SU-DHL-6 (cell line): ENCODE measurements at regions not wholly inside any gene's neighbourhood (a gene's known extent, or its start where the extent isn't known, plus 50 kb on each side); places are given as distances from the start of the nearest gene placed in this dataset.

ENCODE experiments used
- H2AFZ ChIP-seq: fragments of 200-600 bp; sonication (generic); 2 replicates; pipeline ENCODE4 v1.6.1; 2014; ENCODE audit warnings: low read depth, mild to moderate bottlenecking, moderate library complexity, mixed read lengths, antibody characterized with exemption, low read length; ENCODE audit not compliant: severe bottlenecking
- H3F3A ChIP-seq: fragments of 200-600 bp; shearing (Covaris generic); 2 replicates; pipeline ENCODE4 v1.6.0; 2016; ENCODE audit warnings: antibody characterized with exemption, mild to moderate bottlenecking; ENCODE audit not compliant: insufficient read depth
- H3K27ac ChIP-seq: fragments of 200-600 bp; sonication (generic); 2 replicates; pipeline ENCODE4 v1.5.1; 2016; ENCODE audit warnings: low read depth, mild to moderate bottlenecking, low read length, moderate library complexity, mixed read lengths
- H3K27me3 ChIP-seq: fragments of 200-600 bp; sonication (generic), shearing (Covaris generic); 2 replicates; pipeline ENCODE4 v1.6.0; 2014; ENCODE audit warnings: mild to moderate bottlenecking, low read length
- H3K36me3 ChIP-seq: fragments of 200-600 bp; sonication (generic); 2 replicates; pipeline ENCODE4 v1.6.1; 2014; ENCODE audit warnings: mild to moderate bottlenecking, low read length, mixed read lengths
- H3K4me2 ChIP-seq: fragments of 300-600, 200-600 bp; shearing (Covaris generic), sonication (generic); 2 replicates; pipeline ENCODE4 v1.6.0; 2014; ENCODE audit warnings: low read length, low read depth, mild to moderate bottlenecking; ENCODE audit not compliant: poor library complexity, severe bottlenecking
- H3K4me3 ChIP-seq: fragments of 200-600 bp; sonication (generic); 2 replicates; pipeline ENCODE4 v1.5.1; 2014; ENCODE audit warnings: antibody characterized with exemption, low read length, mild to moderate bottlenecking, mixed read lengths; ENCODE audit not compliant: insufficient read depth, poor library complexity, severe bottlenecking
- H3K79me2 ChIP-seq: fragments of 200-600 bp; sonication (generic); 2 replicates; pipeline ENCODE4 v1.6.1; 2014; ENCODE audit warnings: mild to moderate bottlenecking, low read length, moderate library complexity; ENCODE audit not compliant: insufficient read depth
- H3K9ac ChIP-seq: fragments of 200-600 bp; sonication (generic); 2 replicates; pipeline ENCODE4 v1.7.0; 2014; ENCODE audit warnings: mild to moderate bottlenecking, low read length
- H3K9me2 ChIP-seq: fragments of 200-600 bp; sonication (generic); replicated peaks from 2 replicates; pipeline ENCODE4 v1.6.1; 2014; ENCODE audit warnings: low read length; ENCODE audit not compliant: insufficient read depth
- H3K9me3 ChIP-seq: fragments of 200-600 bp; sonication (generic); 2 replicates; pipeline ENCODE4 v1.6.1; 2014; ENCODE audit warnings: low read length, mixed read lengths; ENCODE audit not compliant: insufficient read depth
- H4K20me1 ChIP-seq: fragments of 200-600 bp; sonication (generic); 2 replicates; pipeline ENCODE4 v1.6.1; 2014; ENCODE audit warnings: low read depth, mild to moderate bottlenecking, antibody characterized with exemption, low read length, moderate library complexity, mixed read lengths
- CTCF ChIP-seq: fragments of 200-600 bp; sonication (generic); IDR thresholded peaks from one replicate; pipeline ENCODE4 v1.5.1; 2017; ENCODE audit warnings: antibody characterized with exemption, mild to moderate bottlenecking, low read length, moderate library complexity; ENCODE audit not compliant: insufficient read depth, poor library complexity, severe bottlenecking
- EZH2phosphoT487 ChIP-seq: fragments of 200-600 bp; sonication (generic), shearing (Covaris generic); conservative IDR thresholded peaks from 2 replicates; pipeline ENCODE4 v1.6.1; 2018; ENCODE audit warnings: mild to moderate bottlenecking, antibody characterized with exemption, low read length, moderate library complexity, mixed read lengths

- Histone ChIP-seq H3K27me3 (no peaks in the 10 kb centered on the region), H3K4me3 (no peak overlapping the region), H3K9me2 (no peaks in the 10 kb centered on the region), H3K9me3 (no peaks in the 10 kb centered on the region), H3K27ac (no peak overlapping the region), H3F3A (no peaks in the 10 kb centered on the region), H3K36me3 (no peaks in the 10 kb centered on the region), H4K20me1 (no peaks in the 10 kb centered on the region), H2AFZ (no peak overlapping the region), H3K4me2 (no peak overlapping the region), H3K79me2 (no peaks in the 10 kb centered on the region), H3K9ac (no peak overlapping the region)
- no peak for TF ChIP-seq EZH2phosphoT487
- TF ChIP-seq CTCF: no peak
These were observed 60.6 kb upstream of the CHD6 start for GRCh38 chr20:41678799-41679198.

- TF ChIP-seq CTCF (no peak), EZH2phosphoT487 (no peak)
- Histone ChIP-seq H3F3A (no peaks in the 10 kb centered on the region), H3K9ac (no peak overlapping the region), H4K20me1 (no peaks in the 10 kb centered on the region), H2AFZ (no peak overlapping the region), H3K4me2 (no peak overlapping the region), H3K9me3 (no peaks in the 10 kb centered on the region), H3K79me2 (no peaks in the 10 kb centered on the region), H3K4me3 (no peak overlapping the region), H3K9me2 (no peaks in the 10 kb centered on the region), H3K27me3 (no peaks in the 10 kb centered on the region), H3K27ac (no peak overlapping the region), H3K36me3 (no peaks in the 10 kb centered on the region)
These were observed 54.1 kb upstream of the CHD6 start for GRCh38 chr20:41672282-41672681.

- Histone ChIP-seq H3K36me3 (no peaks in the 10 kb centered on the region), H3F3A (no peaks in the 10 kb centered on the region), H2AFZ (no peak overlapping the region), H3K9ac (no peak overlapping the region), H3K4me3 (no peak overlapping the region), H3K9me3 (no peaks in the 10 kb centered on the region), H3K27ac (no peak overlapping the region), H4K20me1 (no peaks in the 10 kb centered on the region), H3K79me2 (no peaks in the 10 kb centered on the region), H3K9me2 (no peaks in the 10 kb centered on the region), H3K27me3 (no peaks in the 10 kb centered on the region), H3K4me2 (no peak overlapping the region)
- TF ChIP-seq EZH2phosphoT487 (no peak), CTCF (no peak)
These were observed 53.0 kb upstream of the CHD6 start for GRCh38 chr20:41671143-41671542.

GRCh38 chr20:41670631-41671030 lies 52.5 kb upstream of the CHD6 start:
- Histone ChIP-seq H3K27ac (no peak overlapping the region), H4K20me1 (no peaks in the 10 kb centered on the region), H3K79me2 (no peaks in the 10 kb centered on the region), H3K9ac (no peak overlapping the region), H3K4me3 (no peak overlapping the region), H3K27me3 (no peaks in the 10 kb centered on the region), H3F3A (no peaks in the 10 kb centered on the region), H3K4me2 (no peak overlapping the region), H2AFZ (no peak overlapping the region), H3K36me3 (no peaks in the 10 kb centered on the region), H3K9me2 (no peaks in the 10 kb centered on the region), H3K9me3 (no peaks in the 10 kb centered on the region)
- TF ChIP-seq CTCF (no peak), EZH2phosphoT487 (no peak)
